GM21447 (cell line): ENCODE measurements at regions not wholly inside any gene's neighbourhood (a gene's known extent, or its start where the extent isn't known, plus 50 kb on each side); places are given as distances from the start of the nearest gene placed in this dataset.

Experiments used
- ATAC-seq: cut with Tn5 transposase; IDR thresholded peaks from one replicate; pipeline ENCODE4 v1.9.1; 2021; ENCODE audit not compliant: unreplicated experiment

GRCh38 chr7:81533931-81534330 lies 235.9 kb downstream of the HGF start:
- ATAC-seq = no peak

GRCh38 chr7:81533426-81533825 lies 236.4 kb downstream of the HGF start:
- ATAC-seq = no peak

GRCh38 chr7:81529785-81530184 lies 240.1 kb downstream of the HGF start:
- no peak for ATAC-seq

- ATAC-seq = no peak
These were observed 242.2 kb downstream of the HGF start for GRCh38 chr7:81527651-81528050.

GRCh38 chr7:81526971-81527370 lies 242.9 kb downstream of the HGF start:
- no peak for ATAC-seq

GRCh38 chr7:81525841-81526240 lies 244.0 kb downstream of the HGF start:
- ATAC-seq = no peak

- ATAC-seq = no peak
These were observed 250.0 kb downstream of the HGF start for GRCh38 chr7:81519886-81520285.

GRCh38 chr7:81516898-81517297 lies 252.9 kb downstream of the HGF start:
- ATAC-seq = no peak

GRCh38 chr7:81515009-81515408 lies 254.8 kb downstream of the HGF start:
- ATAC-seq = no peak

GRCh38 chr7:81514546-81514945 lies 255.3 kb downstream of the HGF start:
- no peak for ATAC-seq

GRCh38 chr7:81510122-81510521 lies 259.7 kb downstream of the HGF start:
- ATAC-seq = no peak

GRCh38 chr7:81507221-81507620 lies 262.6 kb downstream of the HGF start:
- no peak for ATAC-seq

- no peak for ATAC-seq
These were observed 263.2 kb downstream of the HGF start for GRCh38 chr7:81506609-81507008.

- ATAC-seq = no peak
These were observed 266.1 kb downstream of the HGF start for GRCh38 chr7:81503771-81504170.

GRCh38 chr7:81503336-81503735 lies 266.5 kb downstream of the HGF start:
- no peak for ATAC-seq

GRCh38 chr7:81501220-81501619 lies 268.6 kb downstream of the HGF start:
- ATAC-seq = no peak

GRCh38 chr7:81500631-81501030 lies 269.2 kb downstream of the HGF start:
- no peak for ATAC-seq

GRCh38 chr7:81499262-81500116 lies 270.4 kb downstream of the HGF start:
- ATAC-seq = peak; percentile 57

- ATAC-seq = no peak
These were observed 271.7 kb downstream of the HGF start for GRCh38 chr7:81498176-81498575.

- no peak for ATAC-seq
These were observed 276.9 kb downstream of the HGF start for GRCh38 chr7:81492910-81493309.

- ATAC-seq = no peak
These were observed 277.6 kb downstream of the HGF start for GRCh38 chr7:81492240-81492639.

GRCh38 chr7:81491573-81491972 lies 278.3 kb downstream of the HGF start:
- ATAC-seq = no peak

- no peak for ATAC-seq
These were observed 281.6 kb downstream of the HGF start for GRCh38 chr7:81488210-81488609.
